ENCODE measurements at regions not wholly inside any gene's neighbourhood (a gene's known extent, or its start where the extent isn't known, plus 50 kb on each side); places are given as distances from the start of the nearest gene placed in this dataset.

- 0% methylated on average over 6 of the region's 6 CpGs for WGBS (ENCODE audit: insufficient coverage, low coverage, missing lambda C conversion rate)
- peaks cover 0 to 12% of the 10 kb centered on the region in 2 experiments; a peak in 4 of 5 replicates for H3K4me1 ChIP-seq (replicated peaks in 1 of 2; ENCODE audit: control insufficient read depth in 2 of 2, insufficient read depth in 2 of 2, low read length in 2 of 2)
- H3K27me3 ChIP-seq (ENCODE audit: control insufficient read depth in 2 of 2, insufficient read depth in 2 of 2, low read length in 2 of 2), result no peaks in the 10 kb centered on the region
- H2AFZ ChIP-seq (ENCODE audit: low read depth, low read length), result no peak overlapping the region
- H3K4me3 ChIP-seq, result no peak overlapping the region
- H3K27ac ChIP-seq (ENCODE audit: extremely low read depth, low read depth, low read length), result no peak overlapping the region
- DNase-seq (ENCODE audit: extremely low read depth in 1 of 4, low spot score in 3 of 4) (no peak), FAIRE-seq (no peak), ATAC-seq (no peak)
- no peaks in the 10 kb centered on the region for H3K9me1 ChIP-seq (ENCODE audit: control insufficient read depth, insufficient read depth, low read length)
- ChIA-PET CTCF (ENCODE audit: low intra/inter-chr PET ratio) (no interaction called here), POLR2A (no interaction called here)
- BruUV-seq (replicated peaks), result no TSS peak
- no peak overlapping the region for H3K9ac ChIP-seq (ENCODE audit: insufficient read depth in 1 of 2, low read depth in 2 of 2, low read length in 2 of 2)
- in situ Hi-C loops (cut with MboI), result no loop called here
- H4K20me1 ChIP-seq (replicated peaks; ENCODE audit: control insufficient read depth, insufficient read depth, low read length), result no peaks in the 10 kb centered on the region
- TF ChIP-seq CTBP1 (IDR thresholded peaks at IDR 0.05; ENCODE audit: borderline replicate concordance) (no peak), CEBPZ (IDR thresholded peaks at IDR 0.05; ENCODE audit: borderline replicate concordance, low read depth, low read length) (no peak), NR2C1 (IDR thresholded peaks at IDR 0.05) (no peak), NR2C1 (tag; IDR thresholded peaks at IDR 0.05) (no peak), USF2 (CRISPR knock-in tag; IDR thresholded peaks at IDR 0.05) (no peak), EGR1 (conservative IDR thresholded peaks at IDR 0.05) (no peak), RBM25 (IDR thresholded peaks at IDR 0.05; ENCODE audit: low read depth, low read length, severe bottlenecking) (no peak), SETDB1 (IDR thresholded peaks at IDR 0.05; ENCODE audit: low read length) (no peak), ZNF584 (CRISPR knock-in tag; IDR thresholded peaks at IDR 0.05; ENCODE audit: low read depth) (no peak), SRF (CRISPR knock-in tag; IDR thresholded peaks at IDR 0.05) (no peak), POLR2AphosphoS5 (IDR thresholded peaks at IDR 0.05; ENCODE audit: control insufficient read depth, insufficient read depth, low read depth, low read length) (no peak), LARP7 (IDR thresholded peaks at IDR 0.05) (no peak), NR3C1 (CRISPR knock-in tag; IDR thresholded peaks at IDR 0.05) (no peak), PURB (CRISPR knock-in tag; IDR thresholded peaks at IDR 0.05; ENCODE audit: low read depth) (no peak)
- no peaks in the 10 kb centered on the region for H3K79me2 ChIP-seq (ENCODE audit: control insufficient read depth, insufficient read depth, low read length)
- H3K36me3 ChIP-seq (ENCODE audit: control insufficient read depth, insufficient read depth, low read length), result no peaks in the 10 kb centered on the region
- H3K4me2 ChIP-seq (ENCODE audit: insufficient read depth, low read length), result no peak overlapping the region
- H3K9me3 ChIP-seq (replicated peaks; ENCODE audit: control insufficient read depth, insufficient read depth, low read depth, low read length), result no peaks in the 10 kb centered on the region
- intact Hi-C loops (cut with micrococcal nuclease), result no loop called here
Measured at GRCh38 chr2:134770702-134771101, 51.9 kb upstream of the TMEM163 start.
